SK-N-SH treated with all-trans-retinoic acid at 6 μM for 48 hours (cell line): ENCODE measurements at regions not wholly inside any gene's neighbourhood (a gene's known extent, or its start where the extent isn't known, plus 50 kb on each side); places are given as distances from the start of the nearest gene placed in this dataset.

Experiments
- ATAC-seq: fragments of 200-7000 bp; cut with Tn5 transposase; 3 replicates; pipeline ENCODE4 v1.9.1; 2020; ENCODE audit warnings: mild to moderate bottlenecking, moderate library complexity
- ARNTL ChIP-seq: fragments of 450-650 bp; formaldehyde crosslinking; IDR thresholded peaks from 2 replicates; pipeline ENCODE4 v1.5.0; 2020; ENCODE audit warnings: low read depth, mild to moderate bottlenecking, moderate library complexity, borderline replicate concordance
- BACH2 ChIP-seq: fragments of 250-450 bp; sonication (Bioruptor Pico); IDR thresholded peaks from 2 replicates; pipeline ENCODE4 v1.9.0; 2021; ENCODE audit warnings: mild to moderate bottlenecking, borderline replicate concordance
- CSDC2 ChIP-seq: fragments of 250-450 bp; sonication (Bioruptor Pico); IDR thresholded peaks from 2 replicates; pipeline ENCODE4 v1.5.0; 2020; ENCODE audit warnings: mild to moderate bottlenecking, moderate library complexity
- GLIS3 ChIP-seq: fragments of 250-450 bp; sonication (Bioruptor Pico); IDR thresholded peaks from 2 replicates; pipeline ENCODE4 v1.5.0; 2020; ENCODE audit warnings: mild to moderate bottlenecking, moderate library complexity
- ISL1 ChIP-seq: fragments of 250-450 bp; sonication (Bioruptor Pico); IDR thresholded peaks from 2 replicates; pipeline ENCODE4 v2.1.2; 2022; ENCODE audit warnings: mild to moderate bottlenecking, moderate library complexity
- OSR1 ChIP-seq: fragments of 250-450 bp; sonication (Bioruptor Pico); IDR thresholded peaks from 2 replicates; pipeline ENCODE4 v1.8.0; 2022; ENCODE audit warnings: moderate library complexity, mild to moderate bottlenecking, inconsistent platforms
- PATZ1 ChIP-seq: fragments of 250-450 bp; sonication (Bioruptor Pico); IDR thresholded peaks from 2 replicates; pipeline ENCODE4 v1.8.0; 2020; ENCODE audit warnings: mild to moderate bottlenecking, moderate library complexity, borderline replicate concordance
- PPARA ChIP-seq: fragments of 250-450 bp; sonication (Bioruptor Pico); IDR thresholded peaks from 2 replicates; pipeline ENCODE4 v1.5.0; 2020; ENCODE audit warnings: mild to moderate bottlenecking, borderline replicate concordance
- RARB ChIP-seq: fragments of 250-450 bp; sonication (Bioruptor Pico); IDR thresholded peaks from 2 replicates; pipeline ENCODE4 v1.8.0; 2021; ENCODE audit warnings: mild to moderate bottlenecking, moderate library complexity
- SNAI2 ChIP-seq: fragments of 250-450 bp; sonication (Bioruptor Pico); IDR thresholded peaks from 2 replicates; pipeline ENCODE4 v1.5.0; 2020; ENCODE audit warnings: mild to moderate bottlenecking, moderate library complexity
- TCF4 ChIP-seq: fragments of 250-450 bp; sonication (Bioruptor Pico); IDR thresholded peaks from 2 replicates; pipeline ENCODE4 v1.8.0; 2021; ENCODE audit warnings: mild to moderate bottlenecking, moderate library complexity, borderline replicate concordance
- TOX ChIP-seq: fragments of 250-450 bp; sonication (Bioruptor Pico); IDR thresholded peaks from 2 replicates; pipeline ENCODE4 v1.8.0; 2021; ENCODE audit warnings: mild to moderate bottlenecking, moderate library complexity, borderline replicate concordance
- ZC3H10 ChIP-seq: fragments of 250-450 bp; sonication (Bioruptor Pico); IDR thresholded peaks from 2 replicates; pipeline ENCODE4 v1.5.1; 2021; ENCODE audit warnings: mild to moderate bottlenecking, moderate library complexity
- ZFP3 ChIP-seq: fragments of 250-450 bp; sonication (Bioruptor Pico); IDR thresholded peaks from 2 replicates; pipeline ENCODE4 v1.5.0; 2020; ENCODE audit warnings: mild to moderate bottlenecking, moderate library complexity
- ZFP30 ChIP-seq: fragments of 450-650 bp; formaldehyde crosslinking; IDR thresholded peaks from 2 replicates; pipeline ENCODE4 v1.5.0; 2022; ENCODE audit warnings: mild to moderate bottlenecking, moderate library complexity
- ZNF565 ChIP-seq: fragments of 450-650 bp; formaldehyde crosslinking; conservative IDR thresholded peaks from 2 replicates; pipeline ENCODE4 v1.5.0; 2020; ENCODE audit warnings: low read depth, mild to moderate bottlenecking, moderate library complexity
- ZNF70 ChIP-seq: fragments of 450-650 bp; formaldehyde crosslinking; IDR thresholded peaks from 2 replicates; pipeline ENCODE4 v1.5.0; 2020; ENCODE audit warnings: mild to moderate bottlenecking, moderate library complexity
- ZNF8 ChIP-seq: fragments of 450-650 bp; formaldehyde crosslinking; IDR thresholded peaks from 2 replicates; pipeline ENCODE4 v1.5.0; 2020; ENCODE audit warnings: mild to moderate bottlenecking, moderate library complexity
- TF ChIP-seq, protein P1 (sequence below): fragments of 250-450 bp; sonication (Bioruptor Pico); IDR thresholded peaks from 2 replicates; pipeline ENCODE4 v1.5.0; 2020; ENCODE audit warnings: mild to moderate bottlenecking, moderate library complexity
- TF ChIP-seq, protein P2 (sequence below): fragments of 250-450 bp; sonication (Bioruptor Pico); IDR thresholded peaks from 2 replicates; pipeline ENCODE4 v1.5.1; 2021; ENCODE audit warnings: mild to moderate bottlenecking, moderate library complexity
- TF ChIP-seq, protein P3 (sequence below): fragments of 250-450 bp; sonication (Bioruptor Pico); IDR thresholded peaks from 2 replicates; pipeline ENCODE4 v1.5.1; 2020; ENCODE audit warnings: low read depth, mild to moderate bottlenecking, moderate library complexity
- TF ChIP-seq, protein P4 (sequence below): fragments of 250-450 bp; sonication (Bioruptor Pico); IDR thresholded peaks from 2 replicates; pipeline ENCODE4 v1.8.0; 2021; ENCODE audit warnings: low read depth, mild to moderate bottlenecking, moderate library complexity, borderline replicate concordance

GRCh38 chr9:108550106-108550505 lies 305.7 kb downstream of the ACTL7B start:
- ATAC-seq: no peak
- TF ChIP-seq TCF4 (CRISPR knock-in tag): no peak
- TF ChIP-seq ZNF70: no peak
- TF ChIP-seq ZFP3 (CRISPR knock-in tag): no peak
- TF ChIP-seq ISL1 (CRISPR knock-in tag): no peak
- TF ChIP-seq, protein P1, sequence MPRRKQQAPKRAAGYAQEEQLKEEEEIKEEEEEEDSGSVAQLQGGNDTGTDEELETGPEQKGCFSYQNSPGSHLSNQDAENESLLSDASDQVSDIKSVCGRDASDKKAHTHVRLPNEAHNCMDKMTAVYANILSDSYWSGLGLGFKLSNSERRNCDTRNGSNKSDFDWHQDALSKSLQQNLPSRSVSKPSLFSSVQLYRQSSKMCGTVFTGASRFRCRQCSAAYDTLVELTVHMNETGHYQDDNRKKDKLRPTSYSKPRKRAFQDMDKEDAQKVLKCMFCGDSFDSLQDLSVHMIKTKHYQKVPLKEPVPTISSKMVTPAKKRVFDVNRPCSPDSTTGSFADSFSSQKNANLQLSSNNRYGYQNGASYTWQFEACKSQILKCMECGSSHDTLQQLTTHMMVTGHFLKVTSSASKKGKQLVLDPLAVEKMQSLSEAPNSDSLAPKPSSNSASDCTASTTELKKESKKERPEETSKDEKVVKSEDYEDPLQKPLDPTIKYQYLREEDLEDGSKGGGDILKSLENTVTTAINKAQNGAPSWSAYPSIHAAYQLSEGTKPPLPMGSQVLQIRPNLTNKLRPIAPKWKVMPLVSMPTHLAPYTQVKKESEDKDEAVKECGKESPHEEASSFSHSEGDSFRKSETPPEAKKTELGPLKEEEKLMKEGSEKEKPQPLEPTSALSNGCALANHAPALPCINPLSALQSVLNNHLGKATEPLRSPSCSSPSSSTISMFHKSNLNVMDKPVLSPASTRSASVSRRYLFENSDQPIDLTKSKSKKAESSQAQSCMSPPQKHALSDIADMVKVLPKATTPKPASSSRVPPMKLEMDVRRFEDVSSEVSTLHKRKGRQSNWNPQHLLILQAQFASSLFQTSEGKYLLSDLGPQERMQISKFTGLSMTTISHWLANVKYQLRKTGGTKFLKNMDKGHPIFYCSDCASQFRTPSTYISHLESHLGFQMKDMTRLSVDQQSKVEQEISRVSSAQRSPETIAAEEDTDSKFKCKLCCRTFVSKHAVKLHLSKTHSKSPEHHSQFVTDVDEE (CRISPR knock-in tag): no peak
- TF ChIP-seq ZNF8 (CRISPR knock-in tag): no peak
- TF ChIP-seq TOX (CRISPR knock-in tag): no peak
- no peak for TF ChIP-seq GLIS3 (CRISPR knock-in tag)
- no peak for TF ChIP-seq PPARA
- TF ChIP-seq CSDC2 (CRISPR knock-in tag): no peak
- TF ChIP-seq, protein P2, sequence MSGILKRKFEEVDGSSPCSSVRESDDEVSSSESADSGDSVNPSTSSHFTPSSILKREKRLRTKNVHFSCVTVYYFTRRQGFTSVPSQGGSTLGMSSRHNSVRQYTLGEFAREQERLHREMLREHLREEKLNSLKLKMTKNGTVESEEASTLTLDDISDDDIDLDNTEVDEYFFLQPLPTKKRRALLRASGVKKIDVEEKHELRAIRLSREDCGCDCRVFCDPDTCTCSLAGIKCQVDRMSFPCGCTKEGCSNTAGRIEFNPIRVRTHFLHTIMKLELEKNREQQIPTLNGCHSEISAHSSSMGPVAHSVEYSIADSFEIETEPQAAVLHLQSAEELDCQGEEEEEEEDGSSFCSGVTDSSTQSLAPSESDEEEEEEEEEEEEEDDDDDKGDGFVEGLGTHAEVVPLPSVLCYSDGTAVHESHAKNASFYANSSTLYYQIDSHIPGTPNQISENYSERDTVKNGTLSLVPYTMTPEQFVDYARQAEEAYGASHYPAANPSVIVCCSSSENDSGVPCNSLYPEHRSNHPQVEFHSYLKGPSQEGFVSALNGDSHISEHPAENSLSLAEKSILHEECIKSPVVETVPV (CRISPR knock-in tag): no peak
- no peak for TF ChIP-seq RARB (CRISPR knock-in tag)
- TF ChIP-seq SNAI2 (CRISPR knock-in tag): no peak
- no peak for TF ChIP-seq ZC3H10 (CRISPR knock-in tag)
- no peak for TF ChIP-seq ARNTL (CRISPR knock-in tag)

- TF ChIP-seq SNAI2 (CRISPR knock-in tag): no peak
- TF ChIP-seq ARNTL (CRISPR knock-in tag): no peak
- no peak for TF ChIP-seq ISL1 (CRISPR knock-in tag)
- TF ChIP-seq, protein P3, sequence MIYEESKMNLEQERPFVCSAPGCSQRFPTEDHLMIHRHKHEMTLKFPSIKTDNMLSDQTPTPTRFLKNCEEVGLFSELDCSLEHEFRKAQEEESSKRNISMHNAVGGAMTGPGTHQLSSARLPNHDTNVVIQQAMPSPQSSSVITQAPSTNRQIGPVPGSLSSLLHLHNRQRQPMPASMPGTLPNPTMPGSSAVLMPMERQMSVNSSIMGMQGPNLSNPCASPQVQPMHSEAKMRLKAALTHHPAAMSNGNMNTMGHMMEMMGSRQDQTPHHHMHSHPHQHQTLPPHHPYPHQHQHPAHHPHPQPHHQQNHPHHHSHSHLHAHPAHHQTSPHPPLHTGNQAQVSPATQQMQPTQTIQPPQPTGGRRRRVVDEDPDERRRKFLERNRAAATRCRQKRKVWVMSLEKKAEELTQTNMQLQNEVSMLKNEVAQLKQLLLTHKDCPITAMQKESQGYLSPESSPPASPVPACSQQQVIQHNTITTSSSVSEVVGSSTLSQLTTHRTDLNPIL (CRISPR knock-in tag): no peak
- ATAC-seq: no peak
Observed at GRCh38 chr9:108549184-108549583, 306.6 kb downstream of the ACTL7B start.

GRCh38 chr9:108547411-108548135 lies 308.2 kb downstream of the ACTL7B start:
- ATAC-seq: no peak
- TF ChIP-seq PATZ1 (no peak), ZNF70 (no peak), ZNF565 (CRISPR knock-in tag) (no peak), BACH2 (no peak), PPARA (no peak), CSDC2 (CRISPR knock-in tag) (no peak), ZFP30 (CRISPR knock-in tag) (no peak), OSR1 (CRISPR knock-in tag) (no peak), TCF4 (CRISPR knock-in tag) (no peak), TOX (CRISPR knock-in tag) (no peak), SNAI2 (CRISPR knock-in tag) (no peak)
- TF ChIP-seq, protein P4, sequence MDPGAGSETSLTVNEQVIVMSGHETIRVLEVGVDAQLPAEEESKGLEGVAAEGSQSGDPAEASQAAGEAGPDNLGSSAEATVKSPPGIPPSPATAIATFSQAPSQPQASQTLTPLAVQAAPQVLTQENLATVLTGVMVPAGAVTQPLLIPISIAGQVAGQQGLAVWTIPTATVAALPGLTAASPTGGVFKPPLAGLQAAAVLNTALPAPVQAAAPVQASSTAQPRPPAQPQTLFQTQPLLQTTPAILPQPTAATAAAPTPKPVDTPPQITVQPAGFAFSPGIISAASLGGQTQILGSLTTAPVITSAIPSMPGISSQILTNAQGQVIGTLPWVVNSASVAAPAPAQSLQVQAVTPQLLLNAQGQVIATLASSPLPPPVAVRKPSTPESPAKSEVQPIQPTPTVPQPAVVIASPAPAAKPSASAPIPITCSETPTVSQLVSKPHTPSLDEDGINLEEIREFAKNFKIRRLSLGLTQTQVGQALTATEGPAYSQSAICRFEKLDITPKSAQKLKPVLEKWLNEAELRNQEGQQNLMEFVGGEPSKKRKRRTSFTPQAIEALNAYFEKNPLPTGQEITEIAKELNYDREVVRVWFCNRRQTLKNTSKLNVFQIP: no peak
- TF ChIP-seq, protein P1 (CRISPR knock-in tag): no peak
- TF ChIP-seq, protein P2 (CRISPR knock-in tag): no peak
